ENCODE measurements at regions not wholly inside any gene's neighbourhood (a gene's known extent, or its start where the extent isn't known, plus 50 kb on each side); places are given as distances from the start of the nearest gene placed in this dataset.
"Not testable (repeated sequence)": the region's sequence is repeated elsewhere in the genome, so short reads cannot be mapped to it uniquely, and the experiment has no call there.

- no peak for DNase-seq (ENCODE audit: low spot score)
- no peak overlapping the region for H3K4me3 ChIP-seq (ENCODE audit: low read depth, low read length, poor library complexity, severe bottlenecking)
- intact Hi-C loops (cut with micrococcal nuclease; ENCODE audit: unreplicated experiment) = no loop called here
- CTCF ChIA-PET = no interaction called here
- H3K9me3 ChIP-seq (ENCODE audit: low read depth, low read length, poor library complexity, severe bottlenecking) = no peaks in the 10 kb centered on the region
- no peaks in the 10 kb centered on the region for H3K27me3 ChIP-seq (replicated peaks; ENCODE audit: insufficient read depth, low read depth, low read length, poor library complexity)
- no peak overlapping the region for H3K27ac ChIP-seq (ENCODE audit: low read depth, low read length, poor library complexity, severe bottlenecking)
- BruUV-seq (replicated peaks) = no TSS peak
- H3K4me1 ChIP-seq (ENCODE audit: insufficient read depth, low read length, poor library complexity, severe bottlenecking) = no peaks in the 10 kb centered on the region
- POLR2A ChIA-PET (ENCODE audit: low non-redundant PET) = interaction anchor here (0.6 kb wide), 1 partner anchor 1189 kb away, joined by 3 read pairs; no protein-coding TSS in a partner anchor
- H3K36me3 ChIP-seq (ENCODE audit: insufficient read depth, low read length, poor library complexity, severe bottlenecking) = no peaks in the 10 kb centered on the region
- TF ChIP-seq CTCF (conservative IDR thresholded peaks at IDR 0.05; ENCODE audit: low read depth, low read length) (no peak), EZH2 (IDR thresholded peaks at IDR 0.05; ENCODE audit: borderline replicate concordance, low read depth, low read length, poor library complexity, severe bottlenecking) (no peak)
Observed at GRCh38 chr12:88367231-88367630, 213.0 kb downstream of the KITLG start.

GRCh38 chr12:88368077-88368476 is 212.2 kb downstream of the KITLG start:
- POLR2A ChIA-PET (ENCODE audit: low non-redundant PET) = not testable (repeated sequence)

GRCh38 chr12:88371416-88372183 is 208.7 kb downstream of the KITLG start:
- POLR2A ChIA-PET (ENCODE audit: low non-redundant PET) = no interaction called here
- H3K27me3 ChIP-seq (replicated peaks; ENCODE audit: insufficient read depth, low read depth, low read length, poor library complexity) = no peaks in the 10 kb centered on the region
- no peak overlapping the region for H3K4me3 ChIP-seq (ENCODE audit: low read depth, low read length, poor library complexity, severe bottlenecking)
- TF ChIP-seq EZH2 (IDR thresholded peaks at IDR 0.05; ENCODE audit: borderline replicate concordance, low read depth, low read length, poor library complexity, severe bottlenecking) (no peak), CTCF (conservative IDR thresholded peaks at IDR 0.05; ENCODE audit: low read depth, low read length) (no peak)
- no peaks in the 10 kb centered on the region for H3K4me1 ChIP-seq (ENCODE audit: insufficient read depth, low read length, poor library complexity, severe bottlenecking)
- CTCF ChIA-PET = no interaction called here
- DNase-seq (ENCODE audit: low spot score) = no peak
- intact Hi-C loops (cut with micrococcal nuclease; ENCODE audit: unreplicated experiment) = no loop called here
- no peaks in the 10 kb centered on the region for H3K36me3 ChIP-seq (ENCODE audit: insufficient read depth, low read length, poor library complexity, severe bottlenecking)
- H3K9me3 ChIP-seq (ENCODE audit: low read depth, low read length, poor library complexity, severe bottlenecking) = no peaks in the 10 kb centered on the region
- BruUV-seq (replicated peaks) = no TSS peak
- H3K27ac ChIP-seq (ENCODE audit: low read depth, low read length, poor library complexity, severe bottlenecking) = no peak overlapping the region

More at GRCh38 chr12:88368077-88368476, 212.2 kb downstream of the KITLG start:
- H3K9me3 ChIP-seq (ENCODE audit: low read depth, low read length, poor library complexity, severe bottlenecking); H3K4me1 ChIP-seq (ENCODE audit: insufficient read depth, low read length, poor library complexity, severe bottlenecking); H3K27me3 ChIP-seq (replicated peaks; ENCODE audit: insufficient read depth, low read depth, low read length, poor library complexity); DNase-seq (ENCODE audit: low spot score); H3K4me3 ChIP-seq (ENCODE audit: low read depth, low read length, poor library complexity, severe bottlenecking); CTCF ChIA-PET; H3K27ac ChIP-seq (ENCODE audit: low read depth, low read length, poor library complexity, severe bottlenecking); BruUV-seq (replicated peaks); intact Hi-C loops (cut with micrococcal nuclease; ENCODE audit: unreplicated experiment); H3K36me3 ChIP-seq (ENCODE audit: insufficient read depth, low read length, poor library complexity, severe bottlenecking): not testable (repeated sequence)

Data from A673 (cell line).